Cerebellar cortex (tissue), 1 donor: ENCODE measurements at regions not wholly inside any gene's neighbourhood (a gene's known extent, or its start where the extent isn't known, plus 50 kb on each side); places are given as distances from the start of the nearest gene placed in this dataset.
"Not testable (repeated sequence)": the region's sequence is repeated elsewhere in the genome, so short reads cannot be mapped to it uniquely, and the experiment has no call there.

Source experiments
- DNase-seq: peaks from one replicate; pipeline ENCODE4 v3.0.0-alpha.2; 2015; ENCODE audit warnings: low spot score

GRCh38 chr18:60202708-60203107, 169.9 kb downstream of the MC4R start:
- DNase-seq: no peak

- DNase-seq: no peak
Measured at GRCh38 chr18:60200558-60200957, 172.0 kb downstream of the MC4R start.

- DNase-seq: no peak
Measured at GRCh38 chr18:60199505-60199904, 173.1 kb downstream of the MC4R start.

DNA sequence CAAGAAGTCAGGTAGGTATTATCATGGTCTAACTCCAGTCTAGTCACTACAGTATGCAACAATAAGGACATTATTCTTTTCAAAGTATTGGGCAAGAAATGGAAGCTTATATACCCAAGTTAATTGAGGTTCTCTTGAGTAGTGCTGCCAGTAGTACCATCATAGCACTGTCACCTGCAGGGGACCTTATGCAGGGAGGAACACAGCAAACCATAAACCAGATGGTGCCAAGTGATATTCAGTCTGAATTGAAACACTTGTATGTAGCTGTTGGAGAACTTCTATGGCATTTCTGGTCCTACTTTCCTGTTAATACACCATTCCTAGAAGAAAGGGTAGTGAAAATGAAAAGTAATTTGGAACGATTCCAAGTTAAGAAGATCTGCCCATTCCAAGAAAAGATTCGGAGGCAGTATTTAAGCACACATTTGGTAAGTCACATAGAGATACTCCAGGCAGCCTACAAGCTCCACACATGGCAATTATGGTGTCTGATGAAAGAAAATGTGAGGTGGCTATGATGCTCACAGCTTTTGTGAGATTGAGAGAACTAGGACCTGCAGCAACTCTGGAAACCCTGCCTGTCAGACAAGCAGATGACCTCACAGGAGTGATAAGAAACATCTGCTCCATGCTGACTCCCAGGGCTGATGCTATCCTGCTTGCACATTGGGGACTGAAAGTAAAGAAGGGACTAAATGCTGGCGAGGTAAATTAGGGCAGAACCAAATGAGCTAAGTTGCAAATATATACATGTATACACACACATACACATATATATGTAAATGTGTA, 174.7 kb downstream of the MC4R start:
- DNase-seq: no peak

GRCh38 chr18:60196836-60197606, 175.6 kb downstream of the MC4R start:
- no peak for DNase-seq

GRCh38 chr18:60193780-60194179, 178.8 kb downstream of the MC4R start:
- no peak for DNase-seq

DNA sequence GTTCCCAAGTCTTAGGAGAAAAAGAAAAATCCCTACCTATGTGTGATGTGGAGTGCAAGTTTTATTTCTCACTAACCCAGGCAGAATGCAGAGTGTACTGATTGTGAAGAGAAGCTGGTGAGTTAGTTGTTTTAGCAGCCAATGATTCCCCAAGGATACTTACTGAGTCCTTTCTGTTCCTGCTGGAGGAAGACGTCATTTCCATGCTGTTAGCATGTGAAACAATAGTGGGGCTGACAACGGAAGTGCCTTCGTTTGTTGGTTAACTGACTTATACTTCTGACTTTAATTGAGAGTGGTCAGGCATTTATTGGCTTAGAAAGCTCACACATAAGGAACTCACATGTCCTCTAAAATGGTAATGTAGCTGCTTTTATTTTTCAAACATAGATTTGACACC, 180.6 kb downstream of the MC4R start:
- no peak for DNase-seq

- no peak for DNase-seq
Measured at GRCh38 chr18:60189856-60190255, 182.7 kb downstream of the MC4R start.

- DNase-seq: no peak
Measured at GRCh38 chr18:60188958-60189357, 183.6 kb downstream of the MC4R start.

DNA sequence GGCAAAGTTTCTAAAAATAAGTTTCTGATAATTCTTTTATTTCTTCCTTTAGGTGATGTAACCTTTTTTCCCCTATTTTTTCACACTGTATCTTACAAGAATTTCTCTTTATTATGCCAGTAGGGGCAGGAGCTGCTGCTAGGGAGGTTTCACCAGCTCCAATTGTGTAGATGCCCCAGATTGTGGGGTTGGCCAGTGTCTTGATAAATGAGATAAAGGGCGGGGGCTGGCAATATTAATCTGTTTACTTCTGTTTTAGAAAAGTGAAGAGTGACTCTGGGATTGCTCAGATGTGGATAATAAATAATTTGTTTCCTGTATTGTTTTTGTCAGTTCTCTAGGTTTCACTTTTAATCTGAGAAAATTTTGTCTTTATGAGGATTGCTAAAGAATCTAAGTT, 190.4 kb downstream of the MC4R start:
- DNase-seq: no peak

DNA sequence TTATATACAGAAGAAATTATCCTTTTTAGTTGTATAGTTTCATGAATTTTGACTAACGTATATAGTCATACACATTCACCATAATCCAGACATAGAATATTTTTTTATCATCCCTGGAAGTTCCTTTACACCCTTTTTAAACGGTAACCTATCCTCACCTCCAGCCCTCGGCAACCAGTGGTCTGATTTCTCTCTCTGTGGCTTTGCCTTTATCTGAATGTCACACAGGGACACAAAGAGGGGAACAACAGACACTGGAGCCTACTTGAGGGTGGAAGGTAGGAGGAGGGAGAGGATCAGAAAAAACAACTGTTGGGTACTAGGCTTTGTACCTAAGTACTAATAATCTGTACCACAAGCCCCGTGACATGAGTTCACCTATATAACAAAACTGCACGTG, 191.9 kb downstream of the MC4R start:
- DNase-seq: no peak

DNA sequence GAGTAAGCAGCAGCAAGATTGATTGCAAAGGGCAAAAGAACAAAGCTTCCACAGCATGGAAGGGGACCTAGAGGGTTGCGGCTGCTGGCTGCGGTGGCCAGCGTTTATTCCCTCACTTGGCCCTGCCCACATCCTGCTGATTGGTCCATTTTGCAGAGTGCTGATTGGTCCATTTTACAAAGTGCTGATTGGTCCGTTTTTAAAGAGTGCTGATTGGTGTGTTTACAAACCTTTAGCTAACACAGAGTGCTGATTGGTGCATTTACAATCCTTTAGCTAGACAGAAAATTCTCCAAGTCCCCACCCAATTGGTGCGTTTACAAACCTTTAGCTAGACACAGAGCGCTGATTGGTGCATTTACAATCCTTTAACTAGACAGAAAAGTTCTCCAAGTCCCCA, 194.4 kb downstream of the MC4R start:
- DNase-seq: not testable (repeated sequence)

GRCh38 chr18:60176259-60176658, 196.3 kb downstream of the MC4R start:
- DNase-seq: no peak

DNA sequence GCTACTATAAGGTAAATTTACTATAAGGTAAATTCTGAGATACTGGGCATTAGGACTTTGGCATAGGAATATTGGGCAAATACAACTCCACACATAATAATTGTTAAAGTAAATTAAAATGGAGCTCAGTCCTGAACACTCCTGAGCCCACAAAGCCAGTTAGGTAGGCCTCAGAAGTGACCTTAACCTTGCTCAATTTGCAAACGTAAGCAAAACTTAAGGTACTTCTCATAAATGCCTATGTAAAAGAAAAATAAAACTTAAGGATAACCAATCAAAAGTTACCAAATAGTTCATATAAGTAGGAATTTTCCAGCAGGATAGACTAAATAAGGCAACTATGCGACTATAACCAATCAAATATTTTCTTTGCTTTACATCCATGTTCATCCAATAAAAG, 197.7 kb downstream of the MC4R start:
- DNase-seq: no peak

DNA sequence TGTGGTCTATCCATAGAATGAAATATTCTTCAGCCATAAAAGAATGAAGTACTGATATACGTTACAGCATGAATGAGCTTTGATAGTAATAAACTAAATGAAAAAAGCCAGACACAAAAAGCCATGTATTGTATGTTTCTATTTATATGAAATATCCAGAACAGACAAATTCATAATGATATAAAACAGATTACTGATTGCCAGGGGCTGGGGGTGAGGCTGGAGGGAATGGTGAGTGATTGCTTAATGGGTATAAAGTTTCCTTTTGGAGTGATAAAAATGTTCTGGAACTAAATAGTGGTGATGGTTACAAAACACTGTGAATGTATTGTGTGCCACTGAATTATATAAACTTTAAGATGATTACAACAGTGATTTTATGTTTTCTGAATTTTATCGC, 200.5 kb downstream of the MC4R start:
- no peak for DNase-seq

DNA sequence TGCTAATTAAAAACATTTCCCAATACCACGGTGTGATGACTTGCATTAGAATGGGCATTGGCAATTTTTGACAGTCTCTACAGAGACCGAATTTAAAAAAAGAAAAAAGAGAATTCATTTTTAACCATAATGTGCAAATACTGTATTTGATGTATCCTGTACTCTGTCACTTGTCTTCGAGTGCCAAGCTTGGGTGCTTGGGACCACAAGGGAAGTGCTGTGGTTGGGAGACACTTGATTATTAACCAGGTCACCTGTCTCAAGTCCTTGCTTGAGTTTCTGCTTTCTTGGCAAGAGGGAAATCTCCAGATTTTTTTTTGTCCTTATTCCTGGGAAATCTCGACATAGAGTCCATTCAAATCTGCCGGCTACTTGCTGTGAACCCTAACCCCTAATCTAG, 209.0 kb downstream of the MC4R start:
- no peak for DNase-seq

DNA sequence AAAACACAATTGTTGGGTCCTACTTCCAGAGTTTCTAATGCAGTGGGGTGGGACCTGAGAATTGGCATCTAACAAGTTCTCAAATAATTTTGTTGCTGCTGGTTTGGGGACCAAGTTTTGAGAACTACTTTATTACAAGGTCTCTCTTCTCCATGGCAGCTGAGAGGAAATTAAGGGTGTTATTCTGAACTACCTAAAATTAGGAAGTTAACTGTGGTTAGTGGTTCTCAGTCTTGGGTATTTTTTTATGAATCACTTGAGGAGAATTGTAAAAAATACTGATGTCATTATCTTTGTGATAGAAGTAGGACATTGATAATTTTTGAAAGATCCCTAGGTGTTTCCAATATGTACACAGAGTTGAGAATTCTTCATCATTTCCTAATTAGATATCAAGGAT, 210.2 kb downstream of the MC4R start:
- no peak for DNase-seq

- no peak for DNase-seq
Measured at GRCh38 chr18:60157810-60158209, 214.8 kb downstream of the MC4R start.

DNA sequence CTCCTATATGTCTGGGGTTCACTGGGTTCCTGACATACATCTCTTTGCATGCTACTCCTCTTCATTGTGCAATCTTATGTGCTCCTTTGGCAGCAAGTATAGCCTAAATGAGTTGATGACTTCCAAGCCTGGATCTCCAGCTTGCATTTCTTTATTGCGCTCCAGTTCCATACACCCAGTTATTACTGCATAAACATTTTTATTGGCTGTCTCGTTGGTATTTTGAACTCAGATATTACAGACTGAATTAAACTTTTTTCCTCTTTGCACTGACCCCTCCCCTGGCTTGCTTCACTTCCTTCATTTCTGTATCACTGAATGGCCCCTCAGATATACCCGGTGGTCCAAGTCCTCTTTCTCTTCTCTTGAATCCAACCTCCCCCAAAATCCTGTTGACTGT, 219.2 kb downstream of the MC4R start:
- no peak for DNase-seq

GRCh38 chr18:60149316-60149715, 223.3 kb downstream of the MC4R start:
- no peak for DNase-seq

DNA sequence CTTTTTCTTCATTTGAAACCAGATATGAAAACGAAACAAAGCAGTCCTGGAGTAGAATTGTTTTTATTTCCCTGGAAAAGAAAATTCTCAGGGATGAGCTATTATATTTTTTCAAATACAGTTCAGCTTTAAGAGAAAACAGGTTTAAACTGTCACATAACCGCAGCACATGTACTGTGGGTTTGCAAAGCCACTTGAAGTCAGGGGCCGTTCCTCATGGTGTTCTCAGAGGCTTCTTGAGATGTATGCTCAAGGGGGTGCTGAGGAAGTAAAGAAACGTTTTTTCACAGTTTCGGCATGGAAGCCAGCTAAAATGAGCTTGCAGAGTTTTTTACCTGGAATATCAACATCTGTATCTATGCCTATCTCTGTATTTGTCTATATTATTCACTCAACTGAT, 225.3 kb downstream of the MC4R start:
- no peak for DNase-seq

GRCh38 chr18:60146220-60146960, 226.2 kb downstream of the MC4R start:
- DNase-seq: no peak

- DNase-seq: no peak
Measured at GRCh38 chr18:60145776-60146175, 226.8 kb downstream of the MC4R start.
